Colonic mucosa (tissue), 4 donors: ENCODE measurements at regions not wholly inside any gene's neighbourhood (a gene's known extent, or its start where the extent isn't known, plus 50 kb on each side); places are given as distances from the start of the nearest gene placed in this dataset.

Source experiments
- DNase-seq: peaks from one replicate; pipeline ENCODE4 v3.0.0-alpha.2; 2020
- H3K27ac ChIP-seq: fragments of 200-600 bp; one replicate; pipeline ENCODE4 v1.8.0; 2021
- H3K27me3 ChIP-seq: fragments of 200-600 bp; one replicate; pipeline ENCODE4 v1.8.0; 2021
- H3K36me3 ChIP-seq: fragments of 200-600 bp; one replicate; pipeline ENCODE4 v1.8.0; 2021
- H3K4me1 ChIP-seq: fragments of 200-600 bp; one replicate; pipeline ENCODE4 v1.8.0; 2021; ENCODE audit warnings: mild to moderate bottlenecking
- H3K4me3 ChIP-seq: fragments of 200-600 bp; one replicate; pipeline ENCODE4 v1.8.0; 2021
- H3K9ac ChIP-seq, 2 donors: one replicate each; pipeline ENCODE4 v1.7.0; 2013; ENCODE audit warnings: control low read depth in 2 of 2, low read depth in 2 of 2, low read length in 2 of 2
- H3K9me3 ChIP-seq: fragments of 200-600 bp; one replicate; pipeline ENCODE4 v1.8.0; 2021
- intact Hi-C: fragments of 100-400 bp; cut with DNase I; formaldehyde crosslinking; loops from one replicate; pipeline ENCODE4 v1.14.1; 2022
- TF ChIP-seq, protein P1 (sequence below): fragments of 200-600 bp; IDR thresholded peaks from one replicate; pipeline ENCODE4 v1.8.0; 2022; ENCODE audit warnings: antibody characterized with exemption, mild to moderate bottlenecking
- donor health status: healthy.
- donor health status: DM: no; HTN: no; CAD: no.
- donor health status: DM: no; HTN: no; CAD: no.

DNA sequence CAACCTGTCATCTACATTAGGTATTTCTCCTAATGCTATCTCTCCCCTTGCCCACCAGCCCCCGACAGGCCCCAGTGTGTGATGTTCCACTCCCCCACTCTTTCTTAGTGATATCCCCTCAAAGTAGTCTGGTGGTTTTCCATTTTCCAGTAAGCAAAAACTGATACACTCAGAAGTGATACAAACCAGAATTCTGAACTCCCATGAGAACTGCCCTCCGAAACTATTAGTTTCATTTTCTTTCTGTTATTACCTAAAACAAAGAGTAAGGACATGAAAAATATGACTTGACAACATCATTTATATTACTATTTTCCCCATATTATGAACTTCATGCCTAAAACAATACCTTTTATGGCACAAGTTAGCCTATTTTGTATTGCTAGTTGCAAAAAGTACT is 175.0 kb downstream of the OTUD1 start:
- Histone ChIP-seq H3K4me3 (no peak overlapping the region), H3K27me3 (no peaks in the 10 kb centered on the region), H3K9ac (no peak overlapping the region), H3K27ac (no peak overlapping the region), H3K4me1 (no peaks in the 10 kb centered on the region), H3K9me3 (no peaks in the 10 kb centered on the region), H3K36me3 (no peaks in the 10 kb centered on the region)
- TF ChIP-seq, protein P1, sequence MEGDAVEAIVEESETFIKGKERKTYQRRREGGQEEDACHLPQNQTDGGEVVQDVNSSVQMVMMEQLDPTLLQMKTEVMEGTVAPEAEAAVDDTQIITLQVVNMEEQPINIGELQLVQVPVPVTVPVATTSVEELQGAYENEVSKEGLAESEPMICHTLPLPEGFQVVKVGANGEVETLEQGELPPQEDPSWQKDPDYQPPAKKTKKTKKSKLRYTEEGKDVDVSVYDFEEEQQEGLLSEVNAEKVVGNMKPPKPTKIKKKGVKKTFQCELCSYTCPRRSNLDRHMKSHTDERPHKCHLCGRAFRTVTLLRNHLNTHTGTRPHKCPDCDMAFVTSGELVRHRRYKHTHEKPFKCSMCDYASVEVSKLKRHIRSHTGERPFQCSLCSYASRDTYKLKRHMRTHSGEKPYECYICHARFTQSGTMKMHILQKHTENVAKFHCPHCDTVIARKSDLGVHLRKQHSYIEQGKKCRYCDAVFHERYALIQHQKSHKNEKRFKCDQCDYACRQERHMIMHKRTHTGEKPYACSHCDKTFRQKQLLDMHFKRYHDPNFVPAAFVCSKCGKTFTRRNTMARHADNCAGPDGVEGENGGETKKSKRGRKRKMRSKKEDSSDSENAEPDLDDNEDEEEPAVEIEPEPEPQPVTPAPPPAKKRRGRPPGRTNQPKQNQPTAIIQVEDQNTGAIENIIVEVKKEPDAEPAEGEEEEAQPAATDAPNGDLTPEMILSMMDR, result no peak
- intact Hi-C loops, result no loop called here
- DNase-seq, result no peak

DNA sequence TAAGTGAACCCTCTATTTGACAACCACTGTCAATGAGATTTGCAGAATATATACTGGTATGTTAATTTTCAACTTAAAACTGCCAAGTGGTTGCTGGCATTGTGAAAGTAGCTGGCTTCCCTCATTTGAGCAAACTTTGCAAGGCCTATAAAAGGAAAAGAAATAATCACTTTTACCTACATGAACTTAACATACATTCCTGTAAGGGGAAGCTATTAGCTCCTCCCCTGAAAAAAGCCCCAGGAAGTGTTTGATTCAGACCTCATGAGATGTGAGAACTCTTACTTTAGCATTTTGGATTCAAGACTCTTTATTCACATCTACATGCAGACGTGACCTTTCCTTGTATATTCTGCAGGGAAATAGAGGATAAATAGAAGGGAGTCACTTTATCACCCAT is 175.6 kb downstream of the OTUD1 start:
- H3K36me3 ChIP-seq, result no peaks in the 10 kb centered on the region
- no peaks in the 10 kb centered on the region for H3K4me1 ChIP-seq
- no peaks in the 10 kb centered on the region for H3K9me3 ChIP-seq
- no peak overlapping the region for H3K9ac ChIP-seq
- TF ChIP-seq, protein P1, result no peak
- DNase-seq, result no peak
- H3K27me3 ChIP-seq, result no peaks in the 10 kb centered on the region
- H3K27ac ChIP-seq, result no peak overlapping the region
- H3K4me3 ChIP-seq, result no peak overlapping the region
- intact Hi-C loops, result no loop called here

DNA sequence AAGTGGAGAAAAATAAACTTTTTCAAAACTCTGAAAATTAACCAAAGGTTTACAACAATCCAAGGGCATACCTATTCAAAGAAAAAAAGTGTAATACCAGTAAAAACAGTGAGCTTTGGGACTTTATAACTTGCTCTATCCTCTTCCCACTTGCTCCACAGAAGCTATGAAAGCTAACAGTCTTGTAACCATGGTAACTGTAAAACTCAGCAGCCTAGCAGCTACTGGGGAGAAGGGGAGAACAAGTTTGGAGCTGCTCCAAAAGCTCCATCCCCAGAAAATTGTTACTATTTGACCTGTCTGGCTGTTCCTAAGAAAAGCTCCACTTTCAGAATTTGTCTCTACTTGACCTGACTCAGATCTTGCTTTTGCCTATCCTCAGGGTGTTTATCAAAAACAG is 191.5 kb downstream of the OTUD1 start:
- TF ChIP-seq, protein P1, result no peak
- Histone ChIP-seq H3K9me3 (no peaks in the 10 kb centered on the region), H3K4me1 (no peaks in the 10 kb centered on the region), H3K27me3 (no peaks in the 10 kb centered on the region), H3K27ac (no peak overlapping the region), H3K36me3 (no peaks in the 10 kb centered on the region), H3K9ac (no peak overlapping the region), H3K4me3 (no peak overlapping the region)
- intact Hi-C loops, result no loop called here
- DNase-seq, result no peak

DNA sequence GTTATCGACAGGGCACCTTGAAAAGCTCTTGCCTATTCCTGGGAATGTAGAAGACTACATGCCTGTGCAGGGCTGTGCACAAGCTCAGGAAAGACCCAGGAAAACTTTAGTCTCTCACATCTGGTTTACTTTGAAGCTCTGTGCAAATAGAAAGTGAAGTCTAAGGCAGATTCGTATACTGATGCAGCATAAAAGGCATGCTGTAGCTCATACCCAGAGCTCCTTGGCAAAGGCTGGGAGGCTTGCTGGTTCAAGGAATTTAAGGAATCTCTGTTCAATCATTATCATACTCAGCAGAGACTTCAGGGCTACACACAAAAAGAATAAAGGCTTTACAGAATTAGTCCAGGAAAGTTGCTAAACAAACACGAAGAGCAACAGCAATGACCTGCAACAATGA is 192.0 kb downstream of the OTUD1 start:
- Histone ChIP-seq H3K27me3 (no peaks in the 10 kb centered on the region), H3K9ac (no peak overlapping the region), H3K4me3 (no peak overlapping the region), H3K9me3 (no peaks in the 10 kb centered on the region), H3K27ac (no peak overlapping the region), H3K4me1 (no peaks in the 10 kb centered on the region), H3K36me3 (no peaks in the 10 kb centered on the region)
- no peak for DNase-seq
- TF ChIP-seq, protein P1, result no peak
- intact Hi-C loops, result no loop called here

DNA sequence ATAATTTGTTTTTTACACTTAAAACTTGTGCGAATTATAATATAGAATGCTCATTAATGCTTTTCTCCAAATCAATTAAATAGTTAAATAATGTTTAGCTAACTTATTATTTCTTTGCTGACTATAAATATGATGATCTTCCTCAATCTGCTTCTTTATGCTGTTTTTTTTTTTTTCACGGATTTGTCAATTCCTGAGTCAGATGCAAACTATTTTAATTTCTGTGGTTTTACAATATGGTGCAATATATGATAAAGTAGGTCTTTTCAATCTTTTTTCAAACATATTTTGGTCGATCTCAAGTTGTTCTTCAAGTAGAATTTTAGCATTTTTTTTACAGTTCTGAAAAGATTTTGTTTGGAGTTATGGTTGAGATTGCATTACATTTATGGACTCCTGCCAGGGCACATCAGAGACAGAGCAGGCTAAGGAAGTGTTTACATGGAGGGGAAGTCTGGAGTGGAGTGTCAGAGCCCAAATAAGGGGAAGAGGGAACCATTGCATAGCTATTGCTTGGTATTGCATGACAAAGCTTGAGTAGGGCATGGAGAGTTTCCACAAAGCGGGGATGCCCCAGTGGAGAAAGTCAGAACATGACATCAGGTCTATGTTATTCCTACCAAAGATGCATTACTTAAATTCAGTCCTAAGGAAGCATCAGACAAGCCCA is 204.4 kb downstream of the OTUD1 start:
- TF ChIP-seq, protein P1, result no peak
- no peak overlapping the region for H3K9ac ChIP-seq
- no peak overlapping the region for H3K27ac ChIP-seq
- no peak overlapping the region for H3K4me3 ChIP-seq
- H3K4me1 ChIP-seq, result no peaks in the 10 kb centered on the region
- H3K27me3 ChIP-seq, result no peaks in the 10 kb centered on the region
- intact Hi-C loops, result no loop called here
- no peaks in the 10 kb centered on the region for H3K9me3 ChIP-seq
- H3K36me3 ChIP-seq, result no peaks in the 10 kb centered on the region
- DNase-seq, result no peak
